D721Med (cell line): ENCODE measurements at regions not wholly inside any gene's neighbourhood (a gene's known extent, or its start where the extent isn't known, plus 50 kb on each side); places are given as distances from the start of the nearest gene placed in this dataset.

Experiments
- DNase-seq: peaks from one replicate; pipeline ENCODE4 v3.0.0; 2011; ENCODE audit warnings: low spot score; ENCODE audit not compliant: insufficient read length
- FAIRE-seq: peaks from 2 replicates; lab custom pipeline; 2011; peaks lifted over from hg19 to GRCh38; lab: Jason Lieb, UNC
- TF ChIP-seq, protein P1 (sequence below): IDR thresholded peaks from 2 replicates; pipeline ENCODE4 v1.5.1; 2012; ENCODE audit warnings: mild to moderate bottlenecking, control low read depth; ENCODE audit not compliant: insufficient read depth; ENCODE audit errors: missing control alignments

DNA sequence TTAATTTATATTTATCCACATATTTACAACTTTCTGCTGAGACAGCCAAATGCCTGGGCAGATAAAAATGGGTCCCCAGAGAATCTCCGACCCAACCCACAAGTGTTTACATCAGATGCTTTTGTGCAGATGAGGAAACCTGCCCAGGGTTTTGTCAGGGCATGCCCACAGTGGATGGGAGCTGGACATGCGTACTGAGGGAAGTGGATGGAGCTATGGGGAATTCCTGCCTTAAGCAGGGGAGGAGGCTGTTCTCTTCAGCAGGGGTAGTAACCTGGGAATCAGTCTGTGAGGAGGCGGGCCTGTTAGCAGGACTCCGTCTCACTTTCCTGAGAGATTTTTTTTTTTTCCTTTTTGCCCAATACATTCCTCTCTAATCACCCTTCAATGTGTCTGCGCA lies 122.9 kb downstream of the RFC3 start:
- TF ChIP-seq, protein P1, sequence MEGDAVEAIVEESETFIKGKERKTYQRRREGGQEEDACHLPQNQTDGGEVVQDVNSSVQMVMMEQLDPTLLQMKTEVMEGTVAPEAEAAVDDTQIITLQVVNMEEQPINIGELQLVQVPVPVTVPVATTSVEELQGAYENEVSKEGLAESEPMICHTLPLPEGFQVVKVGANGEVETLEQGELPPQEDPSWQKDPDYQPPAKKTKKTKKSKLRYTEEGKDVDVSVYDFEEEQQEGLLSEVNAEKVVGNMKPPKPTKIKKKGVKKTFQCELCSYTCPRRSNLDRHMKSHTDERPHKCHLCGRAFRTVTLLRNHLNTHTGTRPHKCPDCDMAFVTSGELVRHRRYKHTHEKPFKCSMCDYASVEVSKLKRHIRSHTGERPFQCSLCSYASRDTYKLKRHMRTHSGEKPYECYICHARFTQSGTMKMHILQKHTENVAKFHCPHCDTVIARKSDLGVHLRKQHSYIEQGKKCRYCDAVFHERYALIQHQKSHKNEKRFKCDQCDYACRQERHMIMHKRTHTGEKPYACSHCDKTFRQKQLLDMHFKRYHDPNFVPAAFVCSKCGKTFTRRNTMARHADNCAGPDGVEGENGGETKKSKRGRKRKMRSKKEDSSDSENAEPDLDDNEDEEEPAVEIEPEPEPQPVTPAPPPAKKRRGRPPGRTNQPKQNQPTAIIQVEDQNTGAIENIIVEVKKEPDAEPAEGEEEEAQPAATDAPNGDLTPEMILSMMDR: no peak
- DNase-seq (no peak), FAIRE-seq (no peak)

- DNase-seq (no peak), FAIRE-seq (no peak)
- TF ChIP-seq, protein P1: no peak
Measured at GRCh38 chr13:33945477-33945876, 127.5 kb downstream of the RFC3 start.

GRCh38 chr13:33953203-33953602 lies 135.3 kb downstream of the RFC3 start:
- DNase-seq (no peak), FAIRE-seq (no peak)
- TF ChIP-seq, protein P1: no peak

GRCh38 chr13:33953781-33954180 lies 135.8 kb downstream of the RFC3 start:
- FAIRE-seq: no peak
- TF ChIP-seq, protein P1: no peak
- DNase-seq: no peak

DNA sequence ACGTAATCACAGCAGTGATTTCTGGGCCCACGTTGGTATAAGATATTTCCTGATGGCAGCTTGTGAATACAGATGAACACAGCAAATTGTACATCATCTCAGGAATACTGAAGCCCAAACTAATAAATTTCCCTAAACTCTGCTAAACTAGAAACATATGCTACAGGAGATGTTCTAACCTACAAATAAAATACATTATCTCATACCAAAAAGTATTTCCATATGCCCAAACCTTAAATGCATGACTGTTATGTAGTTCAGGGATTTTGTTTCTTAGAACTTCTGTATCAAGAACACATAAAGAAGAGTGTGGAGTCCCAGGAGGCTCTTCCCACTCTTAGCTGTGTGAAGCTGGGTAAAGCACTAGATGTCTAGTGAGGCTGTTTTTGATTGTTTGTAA lies 138.4 kb downstream of the RFC3 start:
- TF ChIP-seq, protein P1: no peak
- FAIRE-seq: peak; percentile 70
- no peak for DNase-seq

GRCh38 chr13:33957497-33957905 lies 139.6 kb downstream of the RFC3 start:
- DNase-seq (no peak), FAIRE-seq (no peak)
- TF ChIP-seq, protein P1: no peak

DNA sequence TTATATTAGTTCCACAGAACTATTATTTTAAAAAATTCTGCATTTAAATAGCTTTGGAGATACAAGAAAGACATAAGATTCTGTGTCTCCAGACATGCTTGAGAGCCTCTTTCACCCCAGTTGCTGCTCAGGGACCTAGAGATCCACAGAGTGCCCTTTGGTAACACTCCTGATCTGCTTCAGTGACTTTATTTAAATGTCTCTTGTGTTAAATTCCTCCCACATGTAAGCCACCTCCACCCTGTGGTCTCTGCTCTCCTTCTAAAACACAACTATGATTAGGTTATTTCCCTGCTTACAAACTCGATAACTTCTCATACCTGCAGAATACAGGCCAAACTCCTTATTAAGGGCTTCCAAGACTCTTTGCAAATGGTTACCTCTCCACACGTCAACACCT lies 141.0 kb downstream of the RFC3 start:
- TF ChIP-seq, protein P1: no peak
- no peak for FAIRE-seq
- no peak for DNase-seq
